Islet of Langerhans (tissue), 1 donor: ENCODE measurements at regions not wholly inside any gene's neighbourhood (a gene's known extent, or its start where the extent isn't known, plus 50 kb on each side); places are given as distances from the start of the nearest gene placed in this dataset.

Source experiments
- FAIRE-seq: peaks from one replicate; lab custom pipeline; 2011; peaks lifted over from hg19 to GRCh38; lab: Jason Lieb, UNC

GRCh38 chr13:46968450-46968849 is 71.6 kb upstream of the HTR2A start:
- no peak for FAIRE-seq

DNA sequence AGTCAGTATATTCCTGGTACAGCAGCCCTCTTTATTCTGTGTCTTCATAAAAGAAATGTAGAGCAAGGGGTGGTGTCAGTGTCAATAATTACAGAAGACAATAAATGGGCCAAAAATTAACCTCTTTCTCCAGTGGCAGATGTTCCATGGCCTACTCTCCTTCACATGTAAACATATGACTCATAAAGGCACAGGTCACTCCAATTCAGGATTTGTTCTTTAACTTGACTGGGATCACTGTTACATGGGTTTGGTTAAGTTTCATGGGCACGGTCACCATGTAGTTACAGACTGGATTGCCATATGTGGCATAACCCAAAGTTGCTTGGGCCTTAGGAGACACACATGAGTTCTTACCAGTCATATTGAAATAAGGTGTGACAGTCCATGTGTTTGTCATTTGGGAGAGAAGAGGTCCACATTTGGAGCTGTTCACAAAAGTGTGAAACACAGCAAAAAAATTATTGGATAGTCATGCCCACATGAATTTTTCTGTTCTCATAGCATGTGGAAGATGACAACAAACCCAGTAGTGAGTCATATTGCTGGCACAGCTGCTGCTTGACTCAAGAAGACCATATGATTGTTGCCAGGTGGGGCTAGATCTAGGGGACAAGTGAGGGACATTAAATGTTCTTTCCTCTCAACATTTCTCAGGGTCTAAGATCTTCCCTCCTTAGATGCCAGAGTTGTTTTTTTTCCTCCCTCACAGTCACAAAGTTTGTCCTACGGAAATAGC is 68.1 kb upstream of the HTR2A start:
- no peak for FAIRE-seq

DNA sequence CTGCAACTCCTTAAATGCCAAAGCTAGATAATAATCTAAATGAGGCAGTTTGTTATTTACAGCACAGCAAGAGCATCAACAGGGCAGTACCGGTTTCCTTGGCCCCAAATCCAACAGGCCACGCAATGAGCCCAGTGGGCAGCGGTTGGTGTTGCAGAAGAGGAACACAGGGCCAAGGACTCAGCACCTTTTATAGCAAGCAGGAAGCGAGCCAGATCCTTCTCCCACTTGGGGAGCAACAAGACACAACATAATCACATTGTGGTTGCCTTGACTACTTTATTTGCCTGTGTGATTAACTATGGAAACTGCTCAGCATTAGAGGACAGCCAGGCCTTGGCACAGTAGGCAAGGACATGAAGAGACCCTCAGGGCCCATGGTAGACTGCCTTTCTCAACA is 67.1 kb upstream of the HTR2A start:
- FAIRE-seq, result no peak

GRCh38 chr13:46962281-46962941 is 65.6 kb upstream of the HTR2A start:
- no peak for FAIRE-seq

DNA sequence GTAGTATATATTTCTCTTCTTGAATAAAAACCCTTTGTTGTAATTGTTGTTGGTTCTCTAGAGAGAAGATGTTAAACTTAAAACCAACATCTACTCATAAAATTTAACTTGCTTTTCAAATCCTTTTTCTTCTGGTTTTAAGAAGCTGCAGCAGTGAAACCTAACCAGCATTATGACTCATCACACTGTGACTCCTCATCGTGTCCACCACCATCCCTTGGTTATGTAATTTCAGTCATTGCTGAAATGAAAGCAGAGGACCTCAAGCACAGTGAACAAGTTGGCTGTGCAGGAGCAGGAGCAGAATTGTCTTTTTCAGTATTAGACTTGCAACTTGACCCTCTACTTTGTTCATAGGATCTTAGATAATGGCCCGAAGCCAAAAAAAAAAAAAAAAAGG is 64.9 kb upstream of the HTR2A start:
- no peak for FAIRE-seq

DNA sequence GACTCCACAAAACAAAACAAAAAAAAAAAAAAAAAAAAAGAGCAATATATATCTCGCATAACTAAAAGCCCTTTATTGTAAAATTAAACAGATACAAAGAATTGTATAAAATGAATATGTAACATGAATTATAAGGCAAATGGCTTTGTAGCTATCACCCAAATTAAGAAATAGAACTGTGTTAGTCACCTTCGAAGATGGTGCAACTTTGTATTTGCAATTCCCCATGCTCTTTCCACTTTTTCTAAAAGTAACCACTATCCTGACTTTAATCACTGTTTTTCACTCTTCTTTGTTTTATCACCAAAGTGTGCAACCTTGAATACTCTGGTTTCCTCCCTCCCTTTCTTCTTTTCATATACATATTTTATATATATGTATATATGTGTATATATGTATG is 57.1 kb upstream of the HTR2A start:
- no peak for FAIRE-seq

DNA sequence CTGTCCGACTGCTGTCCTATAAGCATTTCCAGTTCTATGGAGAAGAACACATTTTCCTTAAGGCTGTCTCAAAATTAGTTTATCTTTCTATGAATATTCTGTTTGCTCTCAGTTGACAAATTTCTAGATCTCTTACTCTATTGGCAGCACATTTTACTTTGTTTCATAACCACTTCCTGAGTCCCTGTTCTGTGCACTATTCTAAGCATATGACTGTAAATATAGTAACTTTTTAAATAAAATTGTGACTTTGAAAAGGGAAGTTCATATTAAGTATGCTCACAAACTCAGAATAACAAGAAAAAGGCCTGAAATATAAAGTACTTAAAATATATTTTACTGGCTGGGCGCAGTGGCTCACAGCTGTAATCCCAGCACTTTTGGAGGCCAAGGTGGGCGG is 56.5 kb upstream of the HTR2A start:
- FAIRE-seq, result no peak

- FAIRE-seq, result no peak
Observed at GRCh38 chr13:46951516-46951915, 54.7 kb upstream of the HTR2A start.

DNA sequence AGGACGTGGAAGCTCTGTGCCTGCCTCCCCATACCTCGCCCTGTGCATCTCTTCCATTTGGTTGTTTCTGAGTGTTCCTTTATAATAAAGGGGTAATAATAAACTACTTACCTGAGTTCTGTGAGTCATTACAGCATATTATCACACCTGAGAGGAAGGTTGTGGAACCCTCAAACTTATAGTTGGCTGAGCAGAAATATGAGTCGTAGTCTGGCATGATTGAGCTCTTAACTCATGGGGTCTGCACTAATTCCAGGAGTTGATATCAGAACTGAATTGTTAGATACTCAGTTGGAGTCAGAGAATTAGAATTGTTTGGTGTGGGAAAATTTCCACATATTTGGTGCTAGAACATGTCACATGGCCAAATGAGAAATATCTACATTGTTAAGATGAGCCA is 52.4 kb upstream of the HTR2A start:
- no peak for FAIRE-seq

- FAIRE-seq, result no peak
Observed at GRCh38 chr13:46948338-46948737, 51.5 kb upstream of the HTR2A start.

GRCh38 chr13:46947425-46948191 is 50.8 kb upstream of the HTR2A start:
- FAIRE-seq, result no peak
